ENCODE measurements at regions not wholly inside any gene's neighbourhood (a gene's known extent, or its start where the extent isn't known, plus 50 kb on each side); places are given as distances from the start of the nearest gene placed in this dataset.

DNA sequence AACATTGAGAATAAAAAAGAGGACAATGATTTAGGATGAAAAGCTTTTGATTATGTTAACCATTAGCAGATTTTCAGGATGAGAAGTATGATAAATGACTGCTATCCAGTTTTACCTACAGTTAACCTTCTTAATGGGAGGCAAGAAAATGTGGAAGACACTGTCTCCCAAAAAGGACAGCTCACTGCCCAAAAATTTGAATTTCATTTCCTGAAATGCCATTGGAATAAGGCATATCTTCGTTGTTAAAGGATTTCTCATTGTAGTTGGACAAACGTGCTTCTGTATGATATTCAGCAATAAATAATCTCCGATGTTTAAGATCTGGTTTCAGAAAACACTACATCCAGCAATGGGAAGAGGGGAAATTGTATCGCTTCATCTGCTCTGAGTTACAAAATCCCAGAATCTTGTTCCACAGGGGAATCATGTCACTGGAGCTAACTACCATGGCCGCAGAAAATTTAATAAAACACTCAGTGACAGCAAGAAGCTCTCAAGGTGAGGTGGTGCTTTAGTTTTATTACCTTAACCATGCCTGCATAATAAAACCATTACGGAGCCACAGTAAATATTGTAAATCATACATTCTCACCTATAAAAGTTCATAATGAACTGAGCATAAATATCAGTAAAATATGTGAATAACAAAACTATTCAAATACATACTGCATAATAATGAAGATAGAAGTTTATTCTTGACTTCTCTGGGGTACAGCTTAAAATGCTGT lies 552.3 kb downstream of the PCDH7 start:
- WGBS (ENCODE audit: insufficient coverage, low coverage, low lambda C conversion rate, missing lambda C conversion rate), result 52% methylated on average over 6 of the region's 6 CpGs

DNA sequence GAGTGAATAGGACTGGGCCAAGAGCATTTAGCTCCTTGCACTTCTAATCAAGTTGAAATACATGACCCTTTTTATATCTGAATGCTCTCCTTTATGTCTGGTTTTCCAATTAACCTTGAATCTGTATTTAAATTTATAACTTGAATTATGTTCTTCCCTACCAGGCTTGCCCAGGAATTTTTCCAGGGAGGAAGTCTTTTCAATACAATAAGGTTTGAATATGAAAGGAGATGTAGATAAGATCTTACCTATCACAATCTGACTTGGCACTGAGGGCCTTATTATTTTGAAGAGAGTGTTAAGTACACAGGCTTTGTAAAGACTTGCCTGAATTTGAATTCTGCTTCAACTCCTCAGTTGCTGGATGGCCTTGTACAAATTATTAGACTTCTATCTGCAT lies 555.7 kb downstream of the PCDH7 start:
- Histone ChIP-seq H3K4me3 (no peak overlapping the region), H3K27ac (no peak overlapping the region), H3K4me1 (no peaks in the 10 kb centered on the region), H3K9me3 (no peaks in the 10 kb centered on the region), H3K36me3 (no peaks in the 10 kb centered on the region), H3K27me3 (no peaks in the 10 kb centered on the region)
- no peak for DNase-seq
- TF ChIP-seq, protein P1, sequence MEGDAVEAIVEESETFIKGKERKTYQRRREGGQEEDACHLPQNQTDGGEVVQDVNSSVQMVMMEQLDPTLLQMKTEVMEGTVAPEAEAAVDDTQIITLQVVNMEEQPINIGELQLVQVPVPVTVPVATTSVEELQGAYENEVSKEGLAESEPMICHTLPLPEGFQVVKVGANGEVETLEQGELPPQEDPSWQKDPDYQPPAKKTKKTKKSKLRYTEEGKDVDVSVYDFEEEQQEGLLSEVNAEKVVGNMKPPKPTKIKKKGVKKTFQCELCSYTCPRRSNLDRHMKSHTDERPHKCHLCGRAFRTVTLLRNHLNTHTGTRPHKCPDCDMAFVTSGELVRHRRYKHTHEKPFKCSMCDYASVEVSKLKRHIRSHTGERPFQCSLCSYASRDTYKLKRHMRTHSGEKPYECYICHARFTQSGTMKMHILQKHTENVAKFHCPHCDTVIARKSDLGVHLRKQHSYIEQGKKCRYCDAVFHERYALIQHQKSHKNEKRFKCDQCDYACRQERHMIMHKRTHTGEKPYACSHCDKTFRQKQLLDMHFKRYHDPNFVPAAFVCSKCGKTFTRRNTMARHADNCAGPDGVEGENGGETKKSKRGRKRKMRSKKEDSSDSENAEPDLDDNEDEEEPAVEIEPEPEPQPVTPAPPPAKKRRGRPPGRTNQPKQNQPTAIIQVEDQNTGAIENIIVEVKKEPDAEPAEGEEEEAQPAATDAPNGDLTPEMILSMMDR (IDR thresholded peaks at IDR 0.05), result no peak
- TF ChIP-seq POLR2A (IDR thresholded peaks at IDR 0.05), result no peak
- intact Hi-C loops (cut with DNase I), result no loop called here
- no peak for ATAC-seq

More for the DNA sequence above, 552.3 kb downstream of the PCDH7 start:
- no peak overlapping the region for H3K27ac ChIP-seq
- TF ChIP-seq, protein P1 (IDR thresholded peaks at IDR 0.05), result no peak
- no peak for TF ChIP-seq POLR2A (IDR thresholded peaks at IDR 0.05)
- intact Hi-C loops (cut with DNase I), result no loop called here
- no peak for ATAC-seq
- H3K9me3 ChIP-seq, result no peaks in the 10 kb centered on the region
- no peaks in the 10 kb centered on the region for H3K36me3 ChIP-seq
- no peak for DNase-seq
- no peak overlapping the region for H3K4me3 ChIP-seq
- H3K4me1 ChIP-seq, result no peaks in the 10 kb centered on the region
- H3K27me3 ChIP-seq, result no peaks in the 10 kb centered on the region

DNA sequence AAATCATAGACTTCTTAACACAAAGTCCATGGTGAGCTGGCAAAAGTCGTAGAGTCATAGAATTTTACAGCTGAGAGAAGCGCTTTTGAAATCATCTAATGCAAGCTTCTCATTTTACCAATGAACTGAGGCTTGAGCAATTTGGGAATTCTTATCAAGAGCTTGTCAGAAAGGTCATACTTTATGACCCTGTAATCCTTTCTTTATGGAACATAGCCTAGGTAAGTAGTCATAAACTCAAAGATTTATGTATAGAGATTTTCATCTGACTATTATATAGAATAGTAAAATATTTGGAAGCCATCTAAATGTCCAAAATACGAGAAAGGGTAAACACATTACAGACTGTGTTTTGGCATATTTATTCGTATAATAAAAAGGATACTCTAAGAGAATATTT lies 563.5 kb downstream of the PCDH7 start:
- no peak overlapping the region for H3K4me3 ChIP-seq
- ATAC-seq (no peak), DNase-seq (no peak)
- H3K27ac ChIP-seq, result no peak overlapping the region
- H3K36me3 ChIP-seq, result no peaks in the 10 kb centered on the region
- H3K27me3 ChIP-seq, result no peaks in the 10 kb centered on the region
- TF ChIP-seq, protein P1 (IDR thresholded peaks at IDR 0.05), result no peak
- TF ChIP-seq POLR2A (IDR thresholded peaks at IDR 0.05), result no peak
- H3K9me3 ChIP-seq, result no peaks in the 10 kb centered on the region
- no peaks in the 10 kb centered on the region for H3K4me1 ChIP-seq
- intact Hi-C loops (cut with DNase I), result no loop called here
- 35% methylated on average over 4 of the region's 4 CpGs for WGBS (ENCODE audit: insufficient coverage, low coverage, low lambda C conversion rate, missing lambda C conversion rate)

DNA sequence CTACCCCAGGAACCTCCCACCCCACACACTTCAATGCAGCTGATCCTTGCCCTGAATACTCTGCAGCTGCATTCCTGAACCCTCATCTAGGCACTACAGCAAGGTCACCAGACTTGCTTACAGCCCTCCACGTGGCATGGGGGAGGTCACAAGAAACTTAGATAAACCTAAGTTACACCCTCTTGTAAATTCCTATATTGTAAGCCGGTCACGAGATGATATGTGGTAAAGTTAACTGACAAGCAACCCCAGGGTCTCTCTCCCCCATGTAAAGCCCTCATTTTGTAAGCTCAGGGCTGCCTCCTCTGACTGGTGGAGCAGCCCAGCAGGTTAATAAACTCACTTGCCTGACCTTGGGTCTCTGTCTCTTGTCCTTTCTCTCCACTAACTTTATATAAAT lies 570.7 kb downstream of the PCDH7 start:
- no peak for TF ChIP-seq POLR2A (IDR thresholded peaks at IDR 0.05)
- TF ChIP-seq, protein P1 (IDR thresholded peaks at IDR 0.05), result no peak
- WGBS (ENCODE audit: insufficient coverage, low coverage, low lambda C conversion rate, missing lambda C conversion rate), result 51% methylated on average over 2 of the region's 3 CpGs
- DNase-seq, result no peak
- Histone ChIP-seq H3K36me3 (no peaks in the 10 kb centered on the region), H3K4me3 (no peak overlapping the region), H3K27ac (no peak overlapping the region), H3K9me3 (no peaks in the 10 kb centered on the region), H3K4me1 (no peaks in the 10 kb centered on the region), H3K27me3 (no peaks in the 10 kb centered on the region)
- ATAC-seq, result no peak
- intact Hi-C loops (cut with DNase I), result no loop called here

DNA sequence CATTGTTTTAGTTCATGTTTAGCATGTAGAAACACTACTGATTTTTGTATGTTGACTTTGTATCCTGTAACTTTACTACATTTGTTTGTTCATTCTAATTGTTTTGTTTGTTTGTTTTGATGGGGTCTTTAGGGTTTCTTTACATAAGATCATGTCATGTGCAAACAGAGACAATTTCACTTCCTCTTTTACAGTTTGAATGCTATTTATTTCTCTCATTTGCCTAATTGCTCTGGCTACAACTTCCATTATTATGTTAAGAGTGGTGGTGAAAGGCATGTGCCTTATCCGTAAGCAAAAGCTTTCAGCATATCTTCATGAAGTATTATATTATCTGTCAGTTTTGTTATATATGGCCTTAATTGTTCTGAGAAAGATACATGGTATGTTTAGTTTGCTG lies 571.1 kb downstream of the PCDH7 start:
- no peak overlapping the region for H3K27ac ChIP-seq

More for the DNA sequence above, 571.1 kb downstream of the PCDH7 start:
- WGBS (ENCODE audit: insufficient coverage, low coverage, low lambda C conversion rate, missing lambda C conversion rate), result 56% methylated on average over 1 of the region's 1 CpG
- no peaks in the 10 kb centered on the region for H3K36me3 ChIP-seq
- H3K4me3 ChIP-seq, result no peak overlapping the region
- no peaks in the 10 kb centered on the region for H3K27me3 ChIP-seq
- TF ChIP-seq, protein P1 (IDR thresholded peaks at IDR 0.05), result no peak
- no peak for TF ChIP-seq POLR2A (IDR thresholded peaks at IDR 0.05)
- H3K9me3 ChIP-seq, result no peaks in the 10 kb centered on the region
- no peaks in the 10 kb centered on the region for H3K4me1 ChIP-seq
- intact Hi-C loops (cut with DNase I), result no loop called here
- ATAC-seq, result no peak
- DNase-seq, result no peak

All from right lobe of liver (tissue), 6 donors.